ENCODE measurements at regions not wholly inside any gene's neighbourhood (a gene's known extent, or its start where the extent isn't known, plus 50 kb on each side); places are given as distances from the start of the nearest gene placed in this dataset.
A peak's percentile ranks its signal among the peaks of the same experiment; 100 is the strongest.

GRCh38 chrX:71859637-71860036, 51.0 kb upstream of the NHSL2 start:
- ChIA-PET POLR2A (no interaction called here), CTCF (interaction anchor here (0.8 to 1.9 kb wide), 5 partner anchors 12 to 196 kb away, joined by 3 to 18 read pairs (median 3); no protein-coding TSS in a partner anchor)
- Mint-ChIP-seq H3K9me3 (no peaks in the 10 kb centered on the region), H3K27ac (no peak overlapping the region), H3K27me3 (peaks cover 8% of the 10 kb centered on the region), H3K4me3 (no peak overlapping the region), H3K4me1 (ENCODE audit: low read depth) (peaks cover 3% of the 10 kb centered on the region), H3K36me3 (ENCODE audit: low read depth) (no peaks in the 10 kb centered on the region)
- DNase-seq (peak; percentile 44), ATAC-seq (peak; percentile 47)
- TF ChIP-seq CTCF (IDR thresholded peaks at IDR 0.05) = peak; percentile 55
- intact Hi-C loops (cut with micrococcal nuclease) = no loop called here
